ENCODE measurements at regions not wholly inside any gene's neighbourhood (a gene's known extent, or its start where the extent isn't known, plus 50 kb on each side); places are given as distances from the start of the nearest gene placed in this dataset.
"Not testable (repeated sequence)": the region's sequence is repeated elsewhere in the genome, so short reads cannot be mapped to it uniquely, and the experiment has no call there.

- DNase-seq, result no peak
Observed at GRCh38 chr11:31956310-31956709, 134.6 kb upstream of the RCN1 start.

GRCh38 chr11:31955838-31956237 is 135.0 kb upstream of the RCN1 start:
- no peak for DNase-seq

- no peak for DNase-seq
Observed at GRCh38 chr11:31953803-31954327, 137.0 kb upstream of the RCN1 start.

GRCh38 chr11:31949733-31950200 is 138.6 kb upstream of the PAX6 start:
- DNase-seq, result not testable (repeated sequence)

GRCh38 chr11:31947051-31947450 is 135.9 kb upstream of the PAX6 start:
- DNase-seq, result no peak

- DNase-seq, result no peak
Observed at GRCh38 chr11:31943056-31943780, 132.1 kb upstream of the PAX6 start.

GRCh38 chr11:31940371-31941037 is 129.4 kb upstream of the PAX6 start:
- DNase-seq, result no peak

- DNase-seq, result no peak
Observed at GRCh38 chr11:31939004-31939403, 127.9 kb upstream of the PAX6 start.

- DNase-seq, result no peak
Observed at GRCh38 chr11:31936312-31936711, 125.2 kb upstream of the PAX6 start.

- no peak for DNase-seq
Observed at GRCh38 chr11:31932879-31933278, 121.8 kb upstream of the PAX6 start.

GRCh38 chr11:31927982-31928381 is 116.9 kb upstream of the PAX6 start:
- DNase-seq, result no peak

- DNase-seq, result no peak
Observed at GRCh38 chr11:31926816-31927528, 115.8 kb upstream of the PAX6 start.

- no peak for DNase-seq
Observed at GRCh38 chr11:31926106-31926505, 115.0 kb upstream of the PAX6 start.

- DNase-seq, result no peak
Observed at GRCh38 chr11:31922450-31922849, 111.3 kb upstream of the PAX6 start.

GRCh38 chr11:31921081-31921480 is 110.0 kb upstream of the PAX6 start:
- DNase-seq, result no peak

GRCh38 chr11:31919175-31919574 is 108.1 kb upstream of the PAX6 start:
- DNase-seq, result no peak

GRCh38 chr11:31915867-31916266 is 104.7 kb upstream of the PAX6 start:
- no peak for DNase-seq

- no peak for DNase-seq
Observed at GRCh38 chr11:31913985-31914384, 102.9 kb upstream of the PAX6 start.

- no peak for DNase-seq
Observed at GRCh38 chr11:31912808-31913207, 101.7 kb upstream of the PAX6 start.

GRCh38 chr11:31910950-31911576 is 99.9 kb upstream of the PAX6 start:
- no peak for DNase-seq

- DNase-seq, result no peak
Observed at GRCh38 chr11:31903225-31904074, 92.3 kb upstream of the PAX6 start.

GRCh38 chr11:31902706-31903105 is 91.6 kb upstream of the PAX6 start:
- no peak for DNase-seq

All from CD4-positive, alpha-beta T cell treated with Interleukin-1 beta for 1 hour (primary cell).